ENCODE measurements at regions not wholly inside any gene's neighbourhood (a gene's known extent, or its start where the extent isn't known, plus 50 kb on each side); places are given as distances from the start of the nearest gene placed in this dataset.

GRCh38 chr6:80403365-80403764, 296.9 kb downstream of the BCKDHB start:
- DNase-seq (ENCODE audit: low read depth), result no peak

GRCh38 chr6:80402266-80402665, 295.8 kb downstream of the BCKDHB start:
- DNase-seq (ENCODE audit: low read depth), result no peak

Data from fibroblast of gingiva (primary cell).